Fibroblast of lung (primary cell): ENCODE measurements at regions not wholly inside any gene's neighbourhood (a gene's known extent, or its start where the extent isn't known, plus 50 kb on each side); places are given as distances from the start of the nearest gene placed in this dataset.

ENCODE experiments used
- DNase-seq, 2 donors: peaks; one replicate each; pipeline versions ENCODE4 v3.0.0 to v3.0.0-alpha.2; 2010; ENCODE audit warnings: low read depth in 2 of 2
- H2AFZ ChIP-seq: 2 replicates; pipeline ENCODE4 v1.5.1; 2012; ENCODE audit warnings: low read length, control low read depth, inconsistent platforms
- H3K27ac ChIP-seq: 2 replicates; pipeline ENCODE4 v1.5.1; 2011; ENCODE audit warnings: low read length, control low read depth; ENCODE audit not compliant: insufficient read depth
- H3K27me3 ChIP-seq: 2 replicates; pipeline ENCODE4 v1.5.1; 2011; ENCODE audit warnings: mild to moderate bottlenecking, low read length; ENCODE audit not compliant: control insufficient read depth, insufficient read depth
- H3K36me3 ChIP-seq: 2 replicates; pipeline ENCODE4 v1.5.1; 2011; ENCODE audit warnings: low read length; ENCODE audit not compliant: control insufficient read depth, insufficient read depth
- H3K4me1 ChIP-seq: 2 replicates; pipeline ENCODE4 v1.5.1; 2011; ENCODE audit warnings: low read length; ENCODE audit not compliant: control insufficient read depth, insufficient read depth; ENCODE audit errors: extremely low read depth
- H3K4me2 ChIP-seq: 2 replicates; pipeline ENCODE4 v1.5.1; 2011; ENCODE audit warnings: low read length, control low read depth; ENCODE audit not compliant: insufficient read depth; ENCODE audit errors: extremely low read depth
- H3K4me3 ChIP-seq, 4 experiments: fragments of 200-600 bp in 1 of 4; sonication (generic) in 1 of 4; replicated peaks in 1 of 4; 2 replicates each; pipeline ENCODE4 v1.5.1; 2011 to 2016; ENCODE audit warnings: low read length in 4 of 4, low read depth in 3 of 4, mild to moderate bottlenecking in 3 of 4, control low read depth in 2 of 4, inconsistent platforms in 1 of 4, mixed read lengths in 1 of 4; ENCODE audit not compliant: insufficient read depth in 1 of 4; ENCODE audit errors: control extremely low read depth in 1 of 4
- H3K79me2 ChIP-seq: 2 replicates; pipeline ENCODE4 v1.5.1; 2012; ENCODE audit warnings: mild to moderate bottlenecking, low read length, inconsistent platforms; ENCODE audit not compliant: control insufficient read depth, insufficient read depth
- H3K9ac ChIP-seq: 2 replicates; pipeline ENCODE4 v1.5.1; 2011; ENCODE audit warnings: mild to moderate bottlenecking, low read length, control low read depth; ENCODE audit not compliant: insufficient read depth
- H3K9me3 ChIP-seq: 2 replicates; pipeline ENCODE4 v1.5.1; 2012; ENCODE audit warnings: low read depth, low read length; ENCODE audit not compliant: control insufficient read depth, insufficient read depth
- H4K20me1 ChIP-seq: 2 replicates; pipeline ENCODE4 v1.5.1; 2011; ENCODE audit warnings: low read length; ENCODE audit not compliant: control insufficient read depth, insufficient read depth; ENCODE audit errors: extremely low read depth
- EZH2 ChIP-seq: IDR thresholded peaks from 2 replicates; pipeline ENCODE4 v1.5.1; 2012; ENCODE audit warnings: low read length, control low read depth, mild to moderate bottlenecking; ENCODE audit errors: missing control alignments
- TF ChIP-seq, protein P1 (sequence below), 2 donors: IDR thresholded peaks in 1 of 2; conservative IDR thresholded peaks in 1 of 2; 1 replicate in 1 of 2; 2 replicates in 1 of 2; pipeline ENCODE4 v1.5.1; 2011 to 2012; ENCODE audit warnings: low read length in 2 of 2, control low read depth in 1 of 2, inconsistent platforms in 1 of 2, low read depth in 1 of 2, mild to moderate bottlenecking in 1 of 2

DNA sequence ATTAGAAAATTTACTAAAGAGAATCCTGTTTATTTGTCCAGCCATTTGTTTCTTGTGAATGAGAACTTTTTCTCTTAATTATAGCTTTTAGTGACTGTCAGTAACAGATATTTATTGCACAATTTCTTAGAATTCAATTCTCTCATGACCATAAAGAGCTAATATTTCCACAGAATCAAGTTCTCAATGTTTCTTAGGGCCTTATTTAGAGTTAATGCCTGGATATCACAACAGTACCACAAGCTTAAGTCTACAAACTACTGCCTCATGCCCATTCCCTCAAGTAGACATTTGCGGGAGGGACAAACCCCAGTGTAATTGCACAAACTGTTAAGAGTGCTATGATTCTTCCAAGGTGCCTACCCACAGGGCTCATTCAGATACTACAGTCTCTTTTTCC lies 199.7 kb upstream of the POU2AF2 start:
- Histone ChIP-seq H3K27me3 (no peaks in the 10 kb centered on the region), H3K4me3 (no peak overlapping the region), H3K4me2 (no peak overlapping the region), H2AFZ (no peak overlapping the region), H3K9ac (no peak overlapping the region), H3K9me3 (no peaks in the 10 kb centered on the region), H4K20me1 (no peaks in the 10 kb centered on the region), H3K36me3 (no peaks in the 10 kb centered on the region), H3K4me1 (no peaks in the 10 kb centered on the region), H3K79me2 (no peaks in the 10 kb centered on the region), H3K27ac (no peak overlapping the region)
- TF ChIP-seq, protein P1, sequence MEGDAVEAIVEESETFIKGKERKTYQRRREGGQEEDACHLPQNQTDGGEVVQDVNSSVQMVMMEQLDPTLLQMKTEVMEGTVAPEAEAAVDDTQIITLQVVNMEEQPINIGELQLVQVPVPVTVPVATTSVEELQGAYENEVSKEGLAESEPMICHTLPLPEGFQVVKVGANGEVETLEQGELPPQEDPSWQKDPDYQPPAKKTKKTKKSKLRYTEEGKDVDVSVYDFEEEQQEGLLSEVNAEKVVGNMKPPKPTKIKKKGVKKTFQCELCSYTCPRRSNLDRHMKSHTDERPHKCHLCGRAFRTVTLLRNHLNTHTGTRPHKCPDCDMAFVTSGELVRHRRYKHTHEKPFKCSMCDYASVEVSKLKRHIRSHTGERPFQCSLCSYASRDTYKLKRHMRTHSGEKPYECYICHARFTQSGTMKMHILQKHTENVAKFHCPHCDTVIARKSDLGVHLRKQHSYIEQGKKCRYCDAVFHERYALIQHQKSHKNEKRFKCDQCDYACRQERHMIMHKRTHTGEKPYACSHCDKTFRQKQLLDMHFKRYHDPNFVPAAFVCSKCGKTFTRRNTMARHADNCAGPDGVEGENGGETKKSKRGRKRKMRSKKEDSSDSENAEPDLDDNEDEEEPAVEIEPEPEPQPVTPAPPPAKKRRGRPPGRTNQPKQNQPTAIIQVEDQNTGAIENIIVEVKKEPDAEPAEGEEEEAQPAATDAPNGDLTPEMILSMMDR (conservative IDR thresholded peaks at IDR 0.05 in 1 of 2, IDR thresholded peaks at IDR 0.05 in 1 of 2; ENCODE audit: low read depth in 1 of 2, low read length in 2 of 2): no peak
- TF ChIP-seq EZH2: no peak
- DNase-seq: no peak

GRCh38 chr11:111045407-111045803 lies 200.1 kb upstream of the POU2AF2 start:
- TF ChIP-seq EZH2: no peak
- TF ChIP-seq, protein P1 (conservative IDR thresholded peaks at IDR 0.05 in 1 of 2, IDR thresholded peaks at IDR 0.05 in 1 of 2; ENCODE audit: low read depth in 1 of 2, low read length in 2 of 2): no peak
- H3K36me3 ChIP-seq: no peaks in the 10 kb centered on the region
- H3K79me2 ChIP-seq: no peaks in the 10 kb centered on the region
- H4K20me1 ChIP-seq: no peaks in the 10 kb centered on the region
- no peak overlapping the region for H3K9ac ChIP-seq
- H2AFZ ChIP-seq: no peak overlapping the region
- H3K27me3 ChIP-seq: no peaks in the 10 kb centered on the region
- no peak for DNase-seq
- no peak overlapping the region for H3K27ac ChIP-seq
- H3K4me2 ChIP-seq: no peak overlapping the region
- no peak overlapping the region for H3K4me3 ChIP-seq
- H3K9me3 ChIP-seq: no peaks in the 10 kb centered on the region
- H3K4me1 ChIP-seq: no peaks in the 10 kb centered on the region

DNA sequence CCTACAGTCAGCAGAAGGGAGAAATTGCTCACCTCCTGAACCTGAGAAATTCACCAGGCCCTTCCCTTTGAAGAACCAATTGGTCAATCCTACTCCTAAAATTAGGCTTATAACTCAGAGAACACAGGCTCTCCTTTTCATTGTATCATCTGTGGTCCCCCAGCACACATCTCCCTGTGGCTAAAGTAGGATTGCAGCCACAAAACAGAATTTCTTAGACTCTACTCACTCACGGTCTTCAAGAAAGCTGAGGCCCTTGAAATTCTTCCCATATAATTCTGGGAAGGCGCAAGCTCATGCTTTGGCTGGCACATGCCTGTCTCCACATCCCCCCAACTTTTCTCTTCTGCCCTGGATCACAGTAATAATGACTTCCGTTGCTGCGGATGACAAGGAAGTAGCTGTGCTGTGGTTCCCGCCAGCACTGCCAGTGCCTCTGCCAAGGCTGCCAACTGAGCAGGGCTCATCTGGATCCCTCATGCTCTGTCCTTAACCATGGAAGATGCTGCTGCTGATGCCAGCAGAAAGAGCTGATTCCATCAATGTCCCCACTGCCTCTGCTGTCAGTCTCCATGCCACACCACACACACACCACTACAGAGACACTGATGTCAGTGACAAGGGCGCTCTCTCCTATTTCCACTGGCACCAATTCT lies 200.6 kb upstream of the POU2AF2 start:
- TF ChIP-seq EZH2: no peak
- TF ChIP-seq, protein P1 (conservative IDR thresholded peaks at IDR 0.05 in 1 of 2, IDR thresholded peaks at IDR 0.05 in 1 of 2; ENCODE audit: low read depth in 1 of 2, low read length in 2 of 2): no peak
- no peak overlapping the region for H3K9ac ChIP-seq
- no peaks in the 10 kb centered on the region for H3K4me1 ChIP-seq
- no peaks in the 10 kb centered on the region for H3K27me3 ChIP-seq
- no peaks in the 10 kb centered on the region for H3K79me2 ChIP-seq
- no peak overlapping the region for H2AFZ ChIP-seq
- H3K36me3 ChIP-seq: no peaks in the 10 kb centered on the region
- no peak overlapping the region for H3K4me3 ChIP-seq
- H3K27ac ChIP-seq: no peak overlapping the region
- H3K4me2 ChIP-seq: no peak overlapping the region
- no peaks in the 10 kb centered on the region for H3K9me3 ChIP-seq
- no peak for DNase-seq
- no peaks in the 10 kb centered on the region for H4K20me1 ChIP-seq
